ENCODE measurements at regions not wholly inside any gene's neighbourhood (a gene's known extent, or its start where the extent isn't known, plus 50 kb on each side); places are given as distances from the start of the nearest gene placed in this dataset.

GRCh38 chr5:128591598-128592455, 53.8 kb upstream of the FBN2 start:
- no peak for DNase-seq

GRCh38 chr5:128596071-128596470, 58.0 kb upstream of the FBN2 start:
- no peak for DNase-seq

- DNase-seq = no peak
These were observed 59.1 kb upstream of the FBN2 start for GRCh38 chr5:128597156-128597555.

DNA sequence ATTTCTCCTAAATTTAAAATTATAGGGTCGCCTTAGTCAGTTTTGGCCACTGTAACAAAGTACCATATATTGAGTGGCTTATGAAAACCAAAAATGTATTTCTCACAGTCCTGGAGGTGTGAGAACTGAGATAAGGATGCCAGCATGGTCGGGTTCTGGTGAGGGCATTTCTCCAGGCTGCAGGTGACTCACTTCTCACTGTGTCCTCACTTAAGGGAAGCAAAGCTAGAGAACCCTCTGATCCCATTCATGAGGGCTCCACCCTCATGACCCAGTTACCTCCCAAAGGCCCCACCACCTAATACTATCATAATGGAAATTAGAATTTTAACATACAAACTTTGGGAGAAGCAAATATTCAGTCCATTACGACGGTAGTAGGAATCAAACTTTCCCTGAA, 75.1 kb upstream of the FBN2 start:
- no peak for DNase-seq

GRCh38 chr5:128613766-128614165, 75.7 kb upstream of the FBN2 start:
- DNase-seq = no peak

DNA sequence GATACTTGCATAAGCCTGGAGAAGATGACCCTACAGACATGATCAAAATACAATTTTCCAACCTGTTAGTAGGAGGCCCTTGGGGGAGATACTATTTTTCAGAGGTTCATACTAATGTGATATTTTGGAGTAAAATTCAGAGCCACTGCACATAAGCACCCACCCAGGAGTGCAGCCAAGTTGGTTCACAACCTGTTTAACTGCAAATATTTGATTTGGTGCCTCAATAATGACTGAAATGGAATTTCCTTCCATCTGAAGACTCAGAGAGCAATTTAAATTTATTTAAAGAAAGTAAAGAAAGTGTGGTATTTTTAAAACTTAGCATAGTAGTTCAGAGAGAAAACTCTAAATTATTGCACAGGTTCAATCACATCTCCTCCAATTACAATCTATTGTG, 77.5 kb upstream of the FBN2 start:
- DNase-seq = no peak

DNA sequence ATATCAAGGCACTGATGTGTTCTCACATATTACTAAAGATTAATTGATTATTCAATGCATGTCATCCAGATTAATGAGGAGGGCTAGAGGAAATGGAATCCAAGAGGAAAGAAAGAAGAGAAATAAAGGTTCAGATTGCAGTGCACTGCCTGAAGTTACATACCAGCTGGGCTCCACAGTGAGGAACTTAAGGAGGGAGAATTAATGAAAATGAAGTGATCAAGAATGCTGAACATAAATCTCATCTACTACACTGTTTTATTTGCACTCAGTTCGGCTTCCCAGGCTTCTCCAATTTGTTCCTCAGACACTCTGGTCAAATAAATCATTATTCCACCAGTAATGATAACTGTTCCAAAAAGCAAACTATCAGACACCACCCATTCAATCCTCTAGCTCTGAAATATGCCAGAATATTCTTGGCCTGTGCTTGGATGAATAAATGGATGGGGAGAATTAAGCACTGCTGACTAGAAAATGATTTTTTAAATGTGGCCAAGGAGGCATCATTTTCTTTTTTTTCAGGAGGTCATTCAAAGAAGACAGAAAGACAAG, 88.6 kb upstream of the FBN2 start:
- no peak for DNase-seq

DNA sequence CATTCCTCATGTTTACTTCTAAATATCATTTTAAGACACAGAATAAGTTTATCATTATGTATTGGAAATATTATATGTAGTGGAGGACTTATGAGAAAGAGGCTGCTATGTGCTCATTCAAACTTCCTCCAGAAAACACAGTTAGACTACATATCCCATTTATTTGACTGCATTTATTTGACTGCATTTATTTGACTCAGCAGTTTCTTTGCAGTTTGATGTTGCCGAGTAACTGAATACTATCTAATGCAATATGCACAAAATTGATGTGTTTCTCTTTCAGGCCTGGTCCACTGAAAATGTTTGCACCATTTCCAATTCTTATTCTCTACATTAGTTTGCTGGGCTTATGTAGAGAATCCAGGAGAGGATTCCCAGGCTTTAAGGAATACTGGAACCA, 89.9 kb upstream of the FBN2 start:
- DNase-seq = no peak

GRCh38 chr5:128629157-128629556, 91.1 kb upstream of the FBN2 start:
- DNase-seq = no peak

- DNase-seq = no peak
These were observed 92.1 kb upstream of the FBN2 start for GRCh38 chr5:128630121-128630520.

DNA sequence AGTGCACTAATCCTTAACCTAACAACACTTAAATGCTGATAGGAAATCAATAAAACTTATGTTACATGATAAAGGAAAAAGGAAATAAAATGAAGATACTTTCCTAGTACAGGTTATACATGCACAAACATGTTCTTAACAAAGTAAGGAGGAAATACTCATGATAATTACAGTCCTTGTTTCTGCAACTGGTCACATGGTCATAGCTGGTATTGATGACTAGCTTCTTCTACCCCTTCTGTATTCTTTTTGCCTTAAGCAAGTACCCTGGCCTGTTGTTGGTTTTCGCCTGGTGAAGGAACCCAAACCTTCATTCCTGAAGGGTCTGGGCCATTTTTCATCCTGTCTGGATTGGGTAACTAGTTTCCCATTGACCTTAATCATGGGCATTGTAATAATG, 93.7 kb upstream of the FBN2 start:
- no peak for DNase-seq

- DNase-seq = no peak
These were observed 94.2 kb upstream of the FBN2 start for GRCh38 chr5:128632264-128632663.

GRCh38 chr5:128633901-128634300, 95.9 kb upstream of the FBN2 start:
- no peak for DNase-seq

- no peak for DNase-seq
These were observed 97.3 kb upstream of the FBN2 start for GRCh38 chr5:128635379-128635778.

DNA sequence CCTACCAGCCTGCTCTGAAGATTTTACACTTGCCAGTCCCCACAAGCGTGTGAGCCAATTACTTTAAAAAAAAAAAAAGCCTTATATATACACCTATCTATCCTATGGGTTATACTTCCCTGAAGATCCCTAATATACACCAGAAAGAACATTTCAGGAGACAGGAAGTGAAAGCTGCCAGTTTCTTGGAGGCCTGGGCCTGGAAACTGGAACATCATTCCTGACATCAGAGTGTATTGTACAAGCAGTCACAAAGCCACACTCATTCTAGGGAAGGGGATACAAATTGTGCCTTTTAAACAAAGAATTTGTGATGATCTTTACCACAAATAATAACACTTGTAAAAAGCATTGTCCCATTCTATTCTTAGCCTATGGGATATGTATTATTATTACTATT, 98.3 kb upstream of the FBN2 start:
- DNase-seq = no peak

DNA sequence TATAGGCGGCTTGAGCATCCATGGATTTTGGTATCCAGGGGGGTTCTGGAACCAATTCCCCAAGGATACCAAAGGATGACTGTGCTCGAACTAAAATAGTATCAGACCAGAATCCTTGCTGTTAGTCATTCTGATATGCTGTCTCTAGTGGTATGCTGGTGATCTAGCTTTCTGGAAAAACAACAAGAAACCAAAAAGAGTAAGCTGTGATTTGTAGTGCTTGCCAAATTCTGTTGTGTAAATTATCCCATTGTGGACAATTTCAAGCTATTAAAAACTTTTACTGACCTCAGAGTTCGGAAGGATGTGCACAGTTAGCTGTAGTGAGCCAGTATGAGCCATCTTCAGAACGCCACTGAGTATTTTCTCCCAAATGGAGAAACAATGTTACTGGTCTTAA, 99.0 kb upstream of the FBN2 start:
- no peak for DNase-seq

DNA sequence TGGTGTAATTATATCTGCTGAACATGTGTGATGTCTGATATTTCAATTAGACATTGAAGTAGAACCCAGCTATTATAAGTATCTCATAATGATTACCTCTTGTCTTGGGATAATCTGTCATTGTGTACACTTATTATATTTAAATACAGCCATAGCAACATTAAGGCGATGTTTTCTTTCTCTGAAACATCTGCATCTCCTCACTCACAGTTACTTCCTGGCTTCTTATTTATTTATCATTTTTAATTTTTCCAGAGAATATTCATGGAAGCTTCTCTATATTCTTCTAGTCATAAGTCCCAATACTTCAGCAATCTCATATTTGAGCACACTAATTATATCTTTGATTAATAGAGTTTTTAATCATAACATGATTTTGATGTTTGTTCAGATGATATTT, 103.8 kb upstream of the FBN2 start:
- no peak for DNase-seq

GRCh38 chr5:128644863-128645262, 106.8 kb upstream of the FBN2 start:
- no peak for DNase-seq

DNA sequence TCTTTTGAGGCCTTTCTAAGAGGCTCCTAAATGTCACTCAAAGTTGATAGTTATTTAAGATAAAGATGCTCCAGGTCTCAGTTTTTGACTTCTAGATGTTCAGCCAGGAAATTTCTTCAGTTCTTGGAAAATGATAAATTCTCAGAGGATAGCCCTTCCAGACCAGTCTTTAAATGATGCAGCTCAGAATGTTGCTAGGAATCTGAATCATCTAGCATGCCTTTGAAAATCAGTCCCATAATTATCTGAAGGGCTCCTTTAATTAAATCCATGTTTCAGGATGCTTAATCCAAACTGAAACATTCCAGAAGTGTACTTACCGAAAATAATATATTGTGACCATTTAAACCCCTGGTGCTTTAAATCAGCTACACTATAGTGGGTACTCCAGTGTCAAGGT, 107.5 kb upstream of the FBN2 start:
- DNase-seq = no peak

- no peak for DNase-seq
These were observed 108.1 kb upstream of the FBN2 start for GRCh38 chr5:128646176-128646575.

DNA sequence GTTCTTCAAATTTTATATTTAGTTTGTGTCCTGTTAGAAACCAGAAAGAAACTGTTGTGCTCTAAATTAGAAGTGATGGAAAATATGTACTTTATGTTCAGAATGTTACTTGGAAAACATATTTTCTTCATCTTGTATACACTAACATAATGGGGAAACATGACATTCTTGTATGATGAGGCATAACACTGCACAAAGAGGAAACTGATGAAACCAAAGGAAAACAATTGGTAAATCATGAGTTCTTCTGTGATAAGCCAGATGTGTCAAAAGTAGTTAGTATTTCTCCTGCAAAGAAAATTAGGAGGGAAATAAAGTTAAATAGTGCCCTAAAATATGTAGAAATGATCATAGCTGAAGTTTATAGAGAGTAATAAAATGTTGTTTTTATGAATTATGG, 111.1 kb upstream of the FBN2 start:
- DNase-seq = no peak

DNA sequence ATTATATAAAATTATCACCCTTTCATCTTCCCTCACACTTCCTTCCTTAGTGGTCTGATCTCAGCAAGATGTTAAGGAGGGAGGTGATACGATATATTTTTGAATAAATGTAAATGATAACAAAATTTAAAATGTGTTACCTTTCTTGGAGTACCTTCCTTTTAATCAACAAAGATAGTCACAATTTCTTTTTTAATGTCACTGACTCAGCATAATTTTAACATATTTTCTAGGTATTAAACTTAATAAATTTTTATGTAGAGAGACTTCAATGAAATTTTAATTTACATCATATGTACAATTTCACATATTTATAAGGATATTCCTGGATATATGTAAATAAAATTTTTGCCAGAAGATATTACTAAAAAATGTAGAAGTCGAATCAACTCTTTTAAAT, 125.0 kb upstream of the FBN2 start:
- no peak for DNase-seq

- DNase-seq = no peak
These were observed 127.8 kb upstream of the FBN2 start for GRCh38 chr5:128665747-128666355.

DNA sequence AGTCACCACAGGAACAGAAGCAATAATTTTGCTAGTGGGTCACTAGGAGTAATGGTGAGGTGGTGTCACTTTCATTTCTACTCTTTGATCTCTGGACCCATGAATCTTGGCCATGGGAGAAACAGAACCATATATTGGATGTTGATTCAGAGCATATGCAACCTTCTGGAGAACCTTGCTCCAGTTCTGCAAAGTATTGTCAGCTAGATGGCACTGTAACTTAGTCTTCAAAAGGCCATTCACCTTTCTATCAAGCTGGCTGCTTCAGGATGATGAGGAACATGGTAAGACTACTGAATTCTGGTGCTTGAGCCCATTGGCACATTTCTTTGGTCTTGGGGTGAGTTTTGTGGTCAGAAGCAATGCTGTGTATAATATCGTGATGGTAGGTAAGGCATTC, 129.1 kb upstream of the FBN2 start:
- no peak for DNase-seq
